LNCaP clone FGC (cell line): ENCODE measurements at regions not wholly inside any gene's neighbourhood (a gene's known extent, or its start where the extent isn't known, plus 50 kb on each side); places are given as distances from the start of the nearest gene placed in this dataset.

Experiments used
- DNase-seq: peaks from one replicate; pipeline ENCODE4 v3.0.0-alpha.2; 2011; ENCODE audit warnings: low read depth
- H3K4me3 ChIP-seq: 2 replicates; pipeline ENCODE4 v1.5.1; 2011; ENCODE audit warnings: mild to moderate bottlenecking, low read depth, low read length, control low read depth
- CTCF ChIP-seq: IDR thresholded peaks from 2 replicates; pipeline ENCODE4 v1.5.1; 2012; ENCODE audit warnings: mild to moderate bottlenecking; ENCODE audit not compliant: control insufficient read depth, insufficient read depth; ENCODE audit errors: extremely low read depth

- TF ChIP-seq CTCF = no peak
- H3K4me3 ChIP-seq = no peak overlapping the region
- no peak for DNase-seq
These were observed 192.6 kb upstream of the HMGA2 start for GRCh38 chr12:65631621-65632111.

DNA sequence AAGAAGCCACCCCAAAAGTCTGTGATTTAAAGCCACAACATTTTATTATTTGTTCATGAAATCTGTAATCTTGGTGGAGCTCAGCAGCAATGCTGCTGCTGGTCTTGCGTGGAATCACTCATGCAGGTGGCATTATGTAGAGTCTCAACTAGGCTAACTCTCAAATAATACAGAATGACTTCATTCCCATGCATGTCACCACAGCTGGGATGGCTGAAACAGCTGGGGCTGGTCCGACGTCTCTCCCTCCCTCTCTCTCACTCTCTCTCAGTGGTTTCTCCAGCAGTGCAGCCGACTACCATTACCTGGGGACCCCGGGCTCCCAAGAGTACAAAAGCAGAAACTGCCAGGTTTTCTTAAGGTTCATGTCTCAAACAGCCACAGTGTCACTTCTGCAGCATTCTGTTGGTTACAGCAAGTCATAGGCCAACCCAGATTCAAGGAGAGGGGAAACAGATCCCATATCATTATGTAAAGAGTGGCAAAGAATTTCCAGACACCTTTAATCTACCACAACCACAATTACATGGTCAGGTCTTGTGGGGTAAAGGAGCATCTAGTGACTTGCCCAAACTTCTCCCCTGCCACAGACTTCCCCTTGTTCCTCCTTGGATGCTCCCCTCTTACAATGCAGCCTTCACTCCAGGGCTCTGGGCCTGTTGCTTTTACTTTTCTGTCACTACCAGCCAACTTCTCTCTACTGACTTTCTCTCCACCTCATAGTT is 192.0 kb upstream of the HMGA2 start:
- no peak for DNase-seq
- no peak overlapping the region for H3K4me3 ChIP-seq
- TF ChIP-seq CTCF = no peak

DNA sequence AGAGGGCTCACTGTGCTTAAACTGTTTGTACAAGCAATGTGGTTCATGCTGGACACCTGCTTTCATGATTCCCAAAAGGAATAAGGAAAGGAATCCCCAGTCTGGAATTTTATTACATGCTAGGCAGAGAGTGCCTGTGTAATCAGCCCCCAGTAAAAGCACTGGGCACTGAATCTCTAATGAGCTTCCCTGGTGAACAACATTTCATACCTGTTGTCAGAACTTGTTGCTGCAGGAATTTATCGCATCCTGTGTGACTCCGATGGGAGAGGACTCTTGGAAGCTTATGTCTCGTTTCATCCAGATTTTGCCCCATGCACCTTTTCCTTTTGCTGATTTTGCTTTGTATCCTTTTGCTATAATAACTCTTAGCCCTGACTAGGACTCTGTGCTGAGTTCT is 190.2 kb upstream of the HMGA2 start:
- no peak overlapping the region for H3K4me3 ChIP-seq
- no peak for TF ChIP-seq CTCF
- DNase-seq = no peak

GRCh38 chr12:65634626-65635331 is 189.5 kb upstream of the HMGA2 start:
- no peak for TF ChIP-seq CTCF
- no peak for DNase-seq
- no peak overlapping the region for H3K4me3 ChIP-seq

DNA sequence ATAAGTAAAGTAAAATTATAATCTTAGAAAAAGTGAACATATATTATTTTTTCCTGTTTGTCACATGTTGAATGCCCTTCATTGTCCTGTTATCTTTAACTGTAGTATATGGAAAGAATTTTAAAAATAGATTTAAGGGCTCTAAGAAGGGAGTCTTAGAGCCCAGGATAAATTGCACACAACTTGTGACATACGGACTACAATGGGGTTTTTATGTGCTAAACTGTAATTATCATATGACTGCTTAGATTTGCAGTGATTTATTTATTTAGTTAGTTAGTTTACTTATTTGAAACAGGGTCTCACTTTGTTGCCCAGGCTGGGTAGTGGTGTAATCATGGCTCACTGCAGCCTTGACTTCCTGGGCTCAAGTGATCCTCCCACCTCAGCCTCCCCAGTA is 187.8 kb upstream of the HMGA2 start:
- H3K4me3 ChIP-seq = no peak overlapping the region
- DNase-seq = no peak
- TF ChIP-seq CTCF = no peak

DNA sequence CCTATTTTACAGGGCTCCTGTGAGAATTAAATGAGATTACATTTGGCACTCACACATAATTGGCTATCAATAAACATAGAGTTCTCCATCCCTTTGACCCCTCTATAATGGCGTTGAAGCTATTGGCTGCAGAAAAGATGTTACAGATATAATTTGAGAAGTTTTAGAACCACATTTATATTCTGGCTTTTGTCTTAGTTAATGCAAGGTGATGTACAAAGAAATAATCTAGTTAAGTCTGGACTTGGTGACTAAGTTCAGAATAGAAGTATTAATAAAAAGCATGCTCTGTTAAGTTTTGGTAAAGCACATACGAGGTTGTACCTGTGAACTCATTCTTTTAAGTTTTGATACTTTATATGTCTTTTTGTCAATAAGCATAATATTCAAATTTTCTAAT is 187.1 kb upstream of the HMGA2 start:
- H3K4me3 ChIP-seq = no peak overlapping the region
- TF ChIP-seq CTCF = no peak
- no peak for DNase-seq

DNA sequence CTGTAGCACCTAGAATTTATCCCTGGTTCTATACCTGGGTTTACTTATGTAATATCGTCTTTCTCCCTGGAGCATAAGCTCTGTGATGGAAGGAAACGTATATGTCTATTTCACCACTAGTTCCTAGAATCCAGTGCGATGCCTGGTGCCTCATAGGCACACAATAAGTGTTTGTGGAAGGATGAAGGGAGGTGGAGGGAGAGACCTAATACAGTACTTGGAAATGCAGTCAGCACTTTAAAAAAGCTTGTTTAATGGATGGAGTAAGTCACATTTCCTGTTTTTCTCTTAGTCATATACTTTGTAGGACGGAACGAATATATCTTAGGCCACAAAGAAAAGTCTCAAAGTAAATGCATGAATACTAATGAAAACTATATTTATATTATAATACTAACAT is 186.5 kb upstream of the HMGA2 start:
- H3K4me3 ChIP-seq = no peak overlapping the region
- DNase-seq = no peak
- no peak for TF ChIP-seq CTCF
